Body of pancreas (tissue), 4 donors: ENCODE measurements at regions not wholly inside any gene's neighbourhood (a gene's known extent, or its start where the extent isn't known, plus 50 kb on each side); places are given as distances from the start of the nearest gene placed in this dataset.

ENCODE experiments used
- ATAC-seq: fragments of 150-250 bp; one replicate; pipeline ENCODE4 v1.9.1; 2016
- DNase-seq, 4 donors: peaks; one replicate each; pipeline ENCODE4 v3.0.0-alpha.2; 2019
- H3K27ac ChIP-seq, 4 donors: fragments of 200-600 bp; sonication (generic); 1 replicate in 3 of 4; 2 replicates in 1 of 4; pipeline versions ENCODE4 v1.5.1 to v1.6.1; 2016 to 2019; ENCODE audit warnings: mild to moderate bottlenecking in 1 of 4, mixed read lengths in 1 of 4, moderate library complexity in 1 of 4
- H3K27me3 ChIP-seq, 2 donors: fragments of 200-600 bp; sonication (generic); one replicate each; pipeline ENCODE4 v1.6.0; 2016; ENCODE audit warnings: mild to moderate bottlenecking in 1 of 2
- H3K36me3 ChIP-seq, 2 donors: fragments of 200-600 bp; sonication (generic); replicated peaks in 1 of 2; 2 replicates each; pipeline ENCODE4 v1.5.1; 2016; ENCODE audit warnings: low read depth in 2 of 2; ENCODE audit not compliant: insufficient read depth in 1 of 2
- H3K4me1 ChIP-seq: fragments of 200-600 bp; sonication (generic); one replicate; pipeline ENCODE4 v1.6.0; 2016
- H3K4me3 ChIP-seq, 2 donors: fragments of 200-600 bp; sonication (generic); 1 replicate in 1 of 2; 2 replicates in 1 of 2; pipeline ENCODE4 v1.5.1; 2016 to 2019
- H3K9me3 ChIP-seq, 3 donors: fragments of 200-600 bp; sonication (generic); 1 replicate in 2 of 3; 2 replicates in 1 of 3; pipeline ENCODE4 v1.5.1; 2016
- POLR2A ChIP-seq, 3 donors: fragments of 450-650 bp; IDR thresholded peaks; one replicate each; pipeline ENCODE4 v1.6.1; 2016; ENCODE audit warnings: antibody characterized with exemption in 3 of 3, mild to moderate bottlenecking in 2 of 3
- WGBS, 2 donors: methylation state at CpG; one replicate each; pipeline ENCODE4 v1.1.5; 2017; 5-methylcytosine and 5-hydroxymethylcytosine counted together
- intact Hi-C: fragments of 100-400 bp; cut with DNase I; formaldehyde crosslinking; loops from one replicate; pipeline ENCODE4 v1.15.1; 2023
- TF ChIP-seq, protein P1 (sequence below), 7 experiments: fragments of 450-650 bp in 4 of 7; fragments of 200-600 bp in 3 of 7; sonication (generic) in 3 of 7; IDR thresholded peaks; one replicate each; pipeline ENCODE4 v1.5.1; 2016 to 2019; ENCODE audit warnings: antibody characterized with exemption in 7 of 7

DNA sequence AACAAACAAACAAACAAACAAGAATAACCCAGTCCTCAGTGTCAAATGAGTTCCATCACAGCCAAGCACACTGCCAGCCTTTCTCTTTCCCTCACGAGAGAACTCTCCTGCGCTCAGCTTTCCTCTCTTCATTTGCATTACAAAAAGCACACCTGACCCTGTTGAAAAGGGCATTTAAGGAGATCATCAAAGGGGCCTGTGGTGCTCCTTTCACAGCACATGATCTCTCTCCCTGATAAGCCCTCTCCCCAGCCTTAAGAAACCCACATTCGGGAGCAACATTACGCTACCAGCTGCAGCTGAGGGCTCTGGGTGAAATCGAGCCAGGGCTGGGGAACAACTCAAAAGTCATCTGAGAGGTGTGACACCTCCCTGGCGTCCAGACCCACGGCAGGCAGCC, 165.6 kb upstream of the TMCC3 start:
- Histone ChIP-seq H3K27me3 (no peaks in the 10 kb centered on the region), H3K9me3 (peaks cover 0 to 11% (median 3%) of the 10 kb centered on the region in 3 donors), H3K36me3 (no peaks in the 10 kb centered on the region), H3K4me1 (no peaks in the 10 kb centered on the region), H3K27ac (no peak overlapping the region), H3K4me3 (no peak overlapping the region)
- TF ChIP-seq, protein P1, sequence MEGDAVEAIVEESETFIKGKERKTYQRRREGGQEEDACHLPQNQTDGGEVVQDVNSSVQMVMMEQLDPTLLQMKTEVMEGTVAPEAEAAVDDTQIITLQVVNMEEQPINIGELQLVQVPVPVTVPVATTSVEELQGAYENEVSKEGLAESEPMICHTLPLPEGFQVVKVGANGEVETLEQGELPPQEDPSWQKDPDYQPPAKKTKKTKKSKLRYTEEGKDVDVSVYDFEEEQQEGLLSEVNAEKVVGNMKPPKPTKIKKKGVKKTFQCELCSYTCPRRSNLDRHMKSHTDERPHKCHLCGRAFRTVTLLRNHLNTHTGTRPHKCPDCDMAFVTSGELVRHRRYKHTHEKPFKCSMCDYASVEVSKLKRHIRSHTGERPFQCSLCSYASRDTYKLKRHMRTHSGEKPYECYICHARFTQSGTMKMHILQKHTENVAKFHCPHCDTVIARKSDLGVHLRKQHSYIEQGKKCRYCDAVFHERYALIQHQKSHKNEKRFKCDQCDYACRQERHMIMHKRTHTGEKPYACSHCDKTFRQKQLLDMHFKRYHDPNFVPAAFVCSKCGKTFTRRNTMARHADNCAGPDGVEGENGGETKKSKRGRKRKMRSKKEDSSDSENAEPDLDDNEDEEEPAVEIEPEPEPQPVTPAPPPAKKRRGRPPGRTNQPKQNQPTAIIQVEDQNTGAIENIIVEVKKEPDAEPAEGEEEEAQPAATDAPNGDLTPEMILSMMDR (IDR thresholded peaks at IDR 0.05): no peak
- TF ChIP-seq POLR2A (IDR thresholded peaks at IDR 0.05): no peak
- intact Hi-C loops: no loop called here
- DNase-seq (no peak), ATAC-seq (no peak)
- 51 to 55% methylated on average over 7 of the region's 7 CpGs for WGBS, 2 donors

- Histone ChIP-seq H3K27me3 (no peaks in the 10 kb centered on the region), H3K27ac (no peak overlapping the region), H3K4me1 (no peaks in the 10 kb centered on the region), H3K9me3 (peaks cover 0 to 11% (median 3%) of the 10 kb centered on the region in 3 donors), H3K36me3 (no peaks in the 10 kb centered on the region), H3K4me3 (no peak overlapping the region)
- DNase-seq (no peak), ATAC-seq (no peak)
- WGBS, 2 donors: 49 to 66% methylated on average over 2 of the region's 2 CpGs
- TF ChIP-seq, protein P1 (IDR thresholded peaks at IDR 0.05): no peak
- TF ChIP-seq POLR2A (IDR thresholded peaks at IDR 0.05): no peak
- intact Hi-C loops: no loop called here
Observed at GRCh38 chr12:94815450-94815849, 165.1 kb upstream of the TMCC3 start.

- Histone ChIP-seq H3K9me3 (peaks cover 0 to 11% (median 3%) of the 10 kb centered on the region in 3 donors), H3K36me3 (no peaks in the 10 kb centered on the region), H3K27me3 (no peaks in the 10 kb centered on the region), H3K4me3 (no peak overlapping the region), H3K4me1 (no peaks in the 10 kb centered on the region), H3K27ac (no peak overlapping the region)
- ATAC-seq (no peak), DNase-seq (no peak)
- TF ChIP-seq, protein P1 (IDR thresholded peaks at IDR 0.05): no peak
- TF ChIP-seq POLR2A (IDR thresholded peaks at IDR 0.05): no peak
- intact Hi-C loops: no loop called here
- 41 to 65% methylated on average over 2 of the region's 2 CpGs for WGBS, 2 donors
Observed at GRCh38 chr12:94813314-94813713, 163.0 kb upstream of the TMCC3 start.

DNA sequence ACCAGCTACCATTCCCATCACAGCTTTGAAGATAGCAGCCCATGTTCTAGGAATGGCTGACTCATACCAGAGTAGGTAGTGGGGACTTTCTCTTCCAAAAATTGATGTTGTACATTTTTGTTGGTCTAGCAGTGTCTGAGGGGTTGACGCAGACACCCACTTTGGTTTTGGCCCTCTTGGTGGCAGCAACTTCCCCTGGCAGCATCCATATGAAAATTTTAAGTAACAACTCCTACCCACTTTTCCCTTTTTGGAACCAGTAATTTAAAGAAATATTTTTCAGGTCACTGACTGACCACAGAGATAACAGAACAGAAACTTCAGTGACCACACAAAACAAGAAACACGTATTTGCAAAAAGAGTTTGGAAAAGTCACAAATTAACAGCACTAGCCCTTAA, 162.0 kb upstream of the TMCC3 start:
- Histone ChIP-seq H3K4me1 (no peaks in the 10 kb centered on the region), H3K4me3 (no peak overlapping the region), H3K27me3 (no peaks in the 10 kb centered on the region), H3K27ac (no peak overlapping the region), H3K9me3 (peaks cover 0 to 11% (median 3%) of the 10 kb centered on the region in 3 donors), H3K36me3 (no peaks in the 10 kb centered on the region)
- intact Hi-C loops: no loop called here
- WGBS, 2 donors: 62 to 90% methylated on average over 2 of the region's 2 CpGs
- TF ChIP-seq, protein P1 (IDR thresholded peaks at IDR 0.05): no peak
- no peak for TF ChIP-seq POLR2A (IDR thresholded peaks at IDR 0.05)
- no peak for DNase-seq
- no peak for ATAC-seq

DNA sequence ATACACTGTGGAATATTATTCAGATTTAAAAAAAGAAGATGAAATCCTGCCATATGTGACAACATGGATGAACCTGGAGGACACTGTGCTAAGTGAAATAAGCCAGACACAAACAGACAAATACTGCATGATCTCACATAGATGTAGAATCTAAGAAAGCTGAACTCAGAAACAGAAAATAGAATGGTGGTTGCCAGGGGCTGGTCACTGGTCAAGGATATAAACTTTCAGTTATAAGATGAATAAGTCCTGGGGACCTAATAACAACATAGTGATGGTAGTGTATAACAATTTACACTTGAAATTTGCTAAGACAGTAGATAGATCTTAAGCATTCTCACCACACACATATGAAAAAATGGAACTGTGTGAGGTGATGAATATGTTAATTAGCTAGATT, 161.3 kb upstream of the TMCC3 start:
- ATAC-seq (no peak), DNase-seq (no peak)
- Histone ChIP-seq H3K27ac (no peak overlapping the region), H3K27me3 (no peaks in the 10 kb centered on the region), H3K4me3 (no peak overlapping the region), H3K36me3 (no peaks in the 10 kb centered on the region), H3K9me3 (peaks cover 0 to 11% (median 3%) of the 10 kb centered on the region in 3 donors), H3K4me1 (no peaks in the 10 kb centered on the region)
- intact Hi-C loops: no loop called here
- no peak for TF ChIP-seq POLR2A (IDR thresholded peaks at IDR 0.05)
- TF ChIP-seq, protein P1 (IDR thresholded peaks at IDR 0.05): no peak
